AG09319 (cell line): ENCODE measurements at regions not wholly inside any gene's neighbourhood (a gene's known extent, or its start where the extent isn't known, plus 50 kb on each side); places are given as distances from the start of the nearest gene placed in this dataset.

Experiments
- DNase-seq: peaks from one replicate; pipeline ENCODE4 v3.0.0-alpha.2; 2010; ENCODE audit warnings: low read depth; ENCODE audit errors: extremely low read depth
- TF ChIP-seq, protein P1 (sequence below): IDR thresholded peaks from 2 replicates; pipeline ENCODE4 v1.5.1; 2011; ENCODE audit warnings: low read depth, mild to moderate bottlenecking, inconsistent platforms, low read length, moderate library complexity

DNA sequence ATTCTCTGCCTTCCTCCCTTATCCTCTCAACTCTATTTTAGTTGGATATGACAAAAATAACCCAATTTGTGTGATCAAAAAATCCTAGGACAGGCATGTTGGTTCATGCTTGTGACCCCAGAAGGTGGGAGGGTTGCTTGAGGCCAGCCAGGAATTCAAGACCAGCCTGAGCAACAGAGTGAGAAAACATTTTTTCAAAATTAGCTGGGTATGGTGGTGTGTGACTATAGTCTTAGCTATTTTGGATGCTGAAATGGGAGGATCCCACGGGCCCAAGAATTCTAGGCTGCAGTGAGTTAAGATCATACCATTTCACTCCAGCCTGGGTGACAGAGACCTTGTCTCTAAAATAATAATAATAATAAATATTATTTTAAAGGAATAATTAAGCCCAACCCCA lies 1383.1 kb upstream of the ADGRL2 start:
- TF ChIP-seq, protein P1, sequence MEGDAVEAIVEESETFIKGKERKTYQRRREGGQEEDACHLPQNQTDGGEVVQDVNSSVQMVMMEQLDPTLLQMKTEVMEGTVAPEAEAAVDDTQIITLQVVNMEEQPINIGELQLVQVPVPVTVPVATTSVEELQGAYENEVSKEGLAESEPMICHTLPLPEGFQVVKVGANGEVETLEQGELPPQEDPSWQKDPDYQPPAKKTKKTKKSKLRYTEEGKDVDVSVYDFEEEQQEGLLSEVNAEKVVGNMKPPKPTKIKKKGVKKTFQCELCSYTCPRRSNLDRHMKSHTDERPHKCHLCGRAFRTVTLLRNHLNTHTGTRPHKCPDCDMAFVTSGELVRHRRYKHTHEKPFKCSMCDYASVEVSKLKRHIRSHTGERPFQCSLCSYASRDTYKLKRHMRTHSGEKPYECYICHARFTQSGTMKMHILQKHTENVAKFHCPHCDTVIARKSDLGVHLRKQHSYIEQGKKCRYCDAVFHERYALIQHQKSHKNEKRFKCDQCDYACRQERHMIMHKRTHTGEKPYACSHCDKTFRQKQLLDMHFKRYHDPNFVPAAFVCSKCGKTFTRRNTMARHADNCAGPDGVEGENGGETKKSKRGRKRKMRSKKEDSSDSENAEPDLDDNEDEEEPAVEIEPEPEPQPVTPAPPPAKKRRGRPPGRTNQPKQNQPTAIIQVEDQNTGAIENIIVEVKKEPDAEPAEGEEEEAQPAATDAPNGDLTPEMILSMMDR = no peak
- no peak for DNase-seq

DNA sequence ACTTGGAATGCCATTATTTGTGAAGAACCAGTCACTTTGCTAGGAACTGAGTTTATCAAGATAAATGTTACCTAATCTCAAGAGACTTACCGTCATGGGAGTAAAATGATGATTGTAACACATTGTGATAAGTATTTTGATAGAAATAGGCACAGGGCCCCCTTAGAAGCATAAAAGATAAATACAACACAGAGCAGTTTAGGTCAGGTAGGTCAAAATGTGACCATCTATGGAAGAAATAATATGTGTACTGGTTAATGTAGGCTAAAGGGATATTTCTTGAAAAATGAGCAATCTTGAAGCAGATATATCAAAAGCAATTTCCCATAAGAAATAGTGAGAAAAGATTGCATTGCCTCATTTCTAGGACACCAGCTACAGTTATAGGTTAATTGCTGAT lies 1386.8 kb upstream of the ADGRL2 start:
- TF ChIP-seq, protein P1 = no peak
- no peak for DNase-seq

DNA sequence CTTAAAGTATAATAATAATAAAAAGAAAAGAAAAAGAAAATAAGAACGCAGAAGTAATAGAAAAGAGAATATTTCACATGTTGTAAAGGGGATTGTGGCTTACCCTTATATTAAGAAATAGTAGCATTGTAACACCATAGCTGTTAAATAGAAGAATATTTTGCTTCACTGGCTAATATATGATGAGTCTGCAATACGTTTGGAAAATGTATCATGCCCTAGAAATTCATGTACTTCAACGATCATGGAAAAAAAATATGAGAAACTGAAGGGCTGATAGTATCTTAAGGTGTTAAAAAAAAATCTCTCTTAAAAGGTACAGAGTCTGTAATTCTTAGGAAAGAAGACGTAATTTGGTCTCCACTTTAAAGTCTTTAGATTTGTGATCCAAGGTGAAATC lies 1390.5 kb upstream of the ADGRL2 start:
- TF ChIP-seq, protein P1 = no peak
- no peak for DNase-seq

DNA sequence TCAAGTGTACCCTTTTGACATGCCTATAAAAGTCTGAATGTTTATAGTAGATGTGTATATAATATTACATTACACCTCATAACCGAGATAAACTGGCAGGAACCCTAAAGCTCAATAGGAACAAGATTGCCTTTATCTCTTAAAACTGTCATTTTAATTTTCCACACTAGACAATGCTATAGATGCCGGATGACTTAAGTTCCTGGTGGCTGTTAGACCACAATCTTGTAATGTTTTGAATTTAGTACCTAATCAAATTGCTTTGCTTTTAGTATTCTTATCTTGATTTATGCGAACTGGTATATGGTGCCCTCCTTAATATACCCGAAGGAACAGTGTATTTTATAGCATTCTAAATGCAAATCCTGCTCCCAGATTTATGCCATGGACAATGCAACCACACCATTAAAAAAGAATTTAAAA lies 1397.0 kb upstream of the ADGRL4 start:
- DNase-seq = no peak

DNA sequence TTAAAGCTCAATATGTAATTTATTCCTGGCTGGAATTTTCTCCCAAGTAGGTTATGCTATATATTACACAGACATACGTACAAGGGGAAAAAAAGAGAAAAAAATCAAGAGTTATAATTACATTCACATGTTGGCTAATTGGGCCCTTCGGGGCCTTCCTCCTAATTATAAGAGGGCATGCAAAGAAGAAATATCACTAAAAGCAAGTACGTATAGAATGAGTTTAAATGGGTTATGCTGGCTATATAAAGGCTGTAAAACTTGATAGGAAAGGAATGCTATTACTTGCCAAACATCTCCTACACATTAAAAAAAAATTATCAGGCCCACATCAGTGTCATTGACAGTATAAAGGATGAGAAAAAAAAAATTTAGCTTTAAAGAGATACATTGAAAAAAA lies 1396.1 kb upstream of the ADGRL4 start:
- TF ChIP-seq, protein P1 = no peak
- no peak for DNase-seq

More for the DNA sequence above, 1397.0 kb upstream of the ADGRL4 start:
- TF ChIP-seq, protein P1 = no peak

DNA sequence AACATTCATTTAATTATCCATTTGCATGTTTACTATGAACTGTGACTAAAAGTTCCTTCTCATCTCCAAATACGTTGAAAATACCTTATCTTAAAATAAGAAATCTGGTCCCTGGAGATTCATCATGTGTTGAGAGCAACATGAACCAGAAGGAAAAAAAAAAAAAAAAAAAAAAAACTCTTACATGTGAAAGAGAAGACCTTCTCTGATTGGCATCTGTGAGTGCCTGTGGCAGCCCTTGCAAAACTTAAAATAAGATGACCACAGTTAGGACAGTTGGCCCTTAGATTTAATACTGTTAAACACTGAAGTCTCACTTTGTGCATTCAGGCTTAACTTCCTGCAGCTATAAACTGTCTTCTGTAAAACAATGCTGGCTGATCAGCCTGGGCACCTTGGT lies 1395.2 kb upstream of the ADGRL4 start:
- no peak for DNase-seq
- TF ChIP-seq, protein P1 = no peak

DNA sequence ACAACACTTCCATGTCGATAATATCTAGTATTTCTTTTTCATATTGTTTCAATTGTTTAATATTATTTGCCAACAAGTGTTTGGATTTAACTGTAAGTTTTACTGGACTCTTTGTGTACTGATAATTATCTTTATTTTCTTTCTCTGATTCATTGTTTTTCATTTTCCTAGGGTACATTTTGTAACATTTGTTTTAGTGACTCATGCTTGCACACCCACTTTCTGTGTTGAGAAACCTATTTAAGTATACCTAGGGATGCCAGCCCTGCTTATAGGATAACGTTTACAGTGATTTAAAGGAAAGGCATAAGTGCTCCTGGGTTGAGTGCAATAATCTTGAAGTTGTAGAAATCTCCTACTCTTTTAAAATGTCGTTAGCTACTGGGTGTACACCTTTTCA lies 1386.0 kb upstream of the ADGRL4 start:
- no peak for DNase-seq
- TF ChIP-seq, protein P1 = no peak

DNA sequence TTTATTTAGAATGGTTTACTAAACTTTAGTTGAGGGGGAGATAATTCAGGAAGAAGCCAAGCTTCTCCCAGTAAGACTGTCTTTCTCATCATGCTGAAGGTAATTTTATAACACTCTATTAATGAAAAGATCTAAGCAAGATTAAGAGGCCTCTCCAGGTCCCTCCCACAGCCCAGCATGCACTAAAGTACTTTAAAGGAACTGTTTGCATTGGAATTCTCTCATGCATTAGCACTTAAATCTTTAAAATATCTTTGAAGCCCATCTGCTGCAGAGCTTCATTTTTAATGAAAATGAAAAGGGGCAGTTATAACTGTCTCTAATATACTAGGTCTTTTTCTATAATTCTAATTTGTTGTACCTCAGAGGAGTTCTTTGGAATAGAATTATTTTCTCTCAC lies 1379.1 kb upstream of the ADGRL4 start:
- no peak for DNase-seq
- TF ChIP-seq, protein P1 = no peak
